ENCODE measurements at regions not wholly inside any gene's neighbourhood (a gene's known extent, or its start where the extent isn't known, plus 50 kb on each side); places are given as distances from the start of the nearest gene placed in this dataset.

DNA sequence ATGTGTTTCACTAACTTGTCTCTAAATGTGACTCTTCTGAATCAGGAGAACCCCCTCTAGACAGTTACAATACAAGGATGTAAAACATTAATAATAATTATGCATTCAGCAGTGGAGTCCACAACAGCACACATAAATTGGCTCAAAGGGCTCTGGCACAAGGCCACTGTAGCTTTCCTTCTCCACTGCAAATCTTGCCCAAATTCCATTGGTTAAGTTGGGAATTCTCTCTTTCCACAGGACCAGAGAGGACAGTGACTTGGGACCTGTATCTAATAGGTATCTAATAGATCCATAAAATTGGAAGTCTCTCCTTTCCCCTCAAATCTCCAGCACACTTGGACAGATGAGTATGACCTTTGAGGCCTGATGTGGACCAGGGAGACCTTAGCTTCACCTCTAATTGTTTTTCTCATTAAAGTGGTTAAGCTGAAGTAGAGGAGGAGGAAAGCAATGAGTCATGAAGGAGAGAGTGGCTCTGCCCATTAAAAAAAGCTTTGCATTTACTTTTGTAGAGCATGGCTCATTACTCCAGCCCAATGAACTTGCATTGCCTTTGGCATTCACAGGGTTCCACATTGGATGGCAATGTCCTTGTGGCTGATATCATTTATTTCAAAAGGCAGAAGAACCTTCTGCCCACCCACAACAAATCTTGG is 72.3 kb upstream of the SH3RF1 start:
- H3K9me3 ChIP-seq (ENCODE audit: control insufficient read depth, insufficient read depth, low read depth, low read length), result no peaks in the 10 kb centered on the region
- H3K36me3 ChIP-seq (ENCODE audit: control insufficient read depth, insufficient read depth, low read length), result no peaks in the 10 kb centered on the region
- no peaks in the 10 kb centered on the region for H3K27me3 ChIP-seq (ENCODE audit: control insufficient read depth, insufficient read depth, low read length)
- H3K9ac ChIP-seq (ENCODE audit: low read length), result no peak overlapping the region
- no peaks in the 10 kb centered on the region for H3K4me1 ChIP-seq (ENCODE audit: control insufficient read depth, insufficient read depth, low read length)
- H3K27ac ChIP-seq (ENCODE audit: low read depth, low read length), result no peak overlapping the region
- no peak overlapping the region for H3K4me3 ChIP-seq (ENCODE audit: low read depth, low read length)

DNA sequence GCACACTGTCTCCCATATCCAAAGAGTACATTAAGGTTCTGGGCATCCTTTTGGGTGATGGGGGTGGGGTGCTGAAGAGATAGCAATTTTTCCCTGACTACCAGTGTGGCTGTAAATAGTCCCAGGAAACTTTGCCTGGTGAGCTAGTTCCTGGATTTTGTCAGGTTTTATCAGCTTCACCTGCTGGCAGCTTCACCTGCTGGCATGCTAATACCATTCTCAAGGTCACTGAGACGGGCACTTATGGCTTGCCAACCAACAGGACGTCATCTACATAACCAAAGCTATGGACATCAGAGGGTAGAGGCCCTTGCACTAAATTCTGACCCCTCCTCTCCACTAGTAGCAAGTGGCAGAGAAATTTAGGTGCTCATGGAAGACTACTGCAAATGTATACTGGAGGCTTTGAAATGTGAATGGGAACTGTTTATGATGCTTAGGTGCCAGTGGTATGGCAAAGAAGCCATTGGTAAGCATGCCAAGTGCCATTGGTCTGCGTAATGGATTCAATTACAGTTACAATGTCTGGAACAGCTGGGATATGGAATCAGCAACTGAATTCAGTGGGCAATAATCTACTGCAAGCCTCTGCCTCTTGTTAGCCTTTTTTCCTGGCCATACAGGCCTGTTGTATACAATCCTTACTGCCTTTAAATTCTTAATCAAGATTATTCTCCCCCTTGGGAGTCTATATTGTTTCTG is 71.6 kb upstream of the SH3RF1 start:
- Histone ChIP-seq H3K27me3 (ENCODE audit: control insufficient read depth, insufficient read depth, low read length) (no peaks in the 10 kb centered on the region), H3K27ac (ENCODE audit: low read depth, low read length) (no peak overlapping the region), H3K4me1 (ENCODE audit: control insufficient read depth, insufficient read depth, low read length) (no peaks in the 10 kb centered on the region)

DNA sequence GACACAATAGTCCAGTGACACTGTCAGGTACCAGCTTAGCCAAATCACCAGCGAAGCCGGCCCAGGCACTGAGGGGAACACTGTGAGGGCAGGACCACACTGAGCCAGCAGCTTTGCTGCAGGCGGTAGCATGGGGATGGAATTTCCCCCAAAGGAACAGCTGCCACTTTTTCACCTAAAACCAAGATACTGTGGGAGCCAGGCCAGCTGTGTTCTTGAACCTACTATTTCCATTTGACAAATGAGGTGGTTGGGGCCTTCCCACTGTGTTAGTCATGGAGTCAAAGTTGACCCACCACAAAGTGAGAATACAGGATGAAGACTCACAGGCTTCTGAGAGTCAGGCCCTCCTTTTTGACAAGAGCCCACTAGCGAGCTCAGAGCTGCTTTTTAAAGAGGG is 70.7 kb upstream of the SH3RF1 start:
- peaks cover 6% of the 10 kb centered on the region; the same call in 1 of the 2 replicates for H3K9me3 ChIP-seq (ENCODE audit: control insufficient read depth, insufficient read depth, low read depth, low read length)
- no peaks in the 10 kb centered on the region for H3K27me3 ChIP-seq (ENCODE audit: control insufficient read depth, insufficient read depth, low read length)
- H3K9ac ChIP-seq (ENCODE audit: low read length), result no peak overlapping the region
- no peaks in the 10 kb centered on the region for H3K36me3 ChIP-seq (ENCODE audit: control insufficient read depth, insufficient read depth, low read length)
- H3K4me1 ChIP-seq (ENCODE audit: control insufficient read depth, insufficient read depth, low read length), result no peaks in the 10 kb centered on the region
- no peak overlapping the region for H3K4me3 ChIP-seq (ENCODE audit: low read depth, low read length)
- H3K27ac ChIP-seq (ENCODE audit: low read depth, low read length), result no peak overlapping the region

More for the DNA sequence above, 71.6 kb upstream of the SH3RF1 start:
- no peak overlapping the region for H3K4me3 ChIP-seq (ENCODE audit: low read depth, low read length)
- no peaks in the 10 kb centered on the region for H3K36me3 ChIP-seq (ENCODE audit: control insufficient read depth, insufficient read depth, low read length)
- H3K9me3 ChIP-seq (ENCODE audit: control insufficient read depth, insufficient read depth, low read depth, low read length), result 0 out of 2 replicates have a peak, but pooled peaks cover 4% of the 10 kb centered on the region
- H3K9ac ChIP-seq (ENCODE audit: low read length), result no peak overlapping the region

DNA sequence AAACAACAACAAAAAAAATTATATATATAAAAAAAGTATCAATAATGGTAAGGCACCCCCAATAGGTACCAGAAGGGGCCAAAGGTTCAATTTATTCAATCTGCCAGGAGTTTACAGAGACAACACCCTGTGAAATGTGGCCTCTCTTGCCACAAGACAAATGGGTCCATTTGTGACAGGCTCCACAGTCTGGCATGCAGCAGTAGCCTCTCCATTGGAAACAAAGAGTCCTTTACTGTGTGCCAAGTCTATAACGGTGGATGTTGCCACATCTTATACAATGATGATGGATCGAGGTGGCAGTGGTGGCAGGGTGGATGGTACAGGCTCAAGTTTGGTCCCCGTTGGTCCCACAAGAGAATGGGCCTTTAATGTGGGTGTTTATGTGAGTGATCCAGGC is 70.1 kb upstream of the SH3RF1 start:
- Histone ChIP-seq H3K9me3 (ENCODE audit: control insufficient read depth, insufficient read depth, low read depth, low read length) (peaks cover 8% of the 10 kb centered on the region; the same call in 1 of the 2 replicates), H3K9ac (ENCODE audit: low read length) (no peak overlapping the region), H3K27ac (ENCODE audit: low read depth, low read length) (no peak overlapping the region), H3K27me3 (ENCODE audit: control insufficient read depth, insufficient read depth, low read length) (no peaks in the 10 kb centered on the region), H3K4me1 (ENCODE audit: control insufficient read depth, insufficient read depth, low read length) (no peaks in the 10 kb centered on the region), H3K36me3 (ENCODE audit: control insufficient read depth, insufficient read depth, low read length) (no peaks in the 10 kb centered on the region), H3K4me3 (ENCODE audit: low read depth, low read length) (no peak overlapping the region)

DNA sequence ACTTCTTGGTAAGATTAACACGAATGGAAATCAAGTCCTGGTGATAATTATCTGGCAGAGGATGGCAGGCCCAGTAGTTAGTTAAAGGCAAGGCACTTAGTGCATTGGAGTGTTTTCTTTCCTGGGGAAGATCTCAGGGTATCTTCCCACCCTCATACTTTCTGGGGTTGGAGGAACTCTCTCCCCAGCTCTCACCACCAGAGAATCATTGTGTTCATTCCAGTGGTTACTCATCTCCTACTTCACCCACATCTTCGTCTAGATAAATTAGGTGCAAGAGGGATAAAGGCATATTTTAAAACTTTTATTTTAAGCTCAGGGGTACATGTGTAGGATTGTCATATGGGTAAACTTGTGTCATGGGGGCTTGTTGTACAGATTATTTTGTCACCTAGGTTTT is 67.5 kb upstream of the SH3RF1 start:
- Histone ChIP-seq H3K4me3 (ENCODE audit: low read depth, low read length) (no peak overlapping the region), H3K9me3 (ENCODE audit: control insufficient read depth, insufficient read depth, low read depth, low read length) (peaks cover 13% of the 10 kb centered on the region; the same call in 1 of the 2 replicates), H3K4me1 (ENCODE audit: control insufficient read depth, insufficient read depth, low read length) (peaks cover 14% of the 10 kb centered on the region), H3K9ac (ENCODE audit: low read length) (no peak overlapping the region), H3K27ac (ENCODE audit: low read depth, low read length) (no peak overlapping the region), H3K36me3 (ENCODE audit: control insufficient read depth, insufficient read depth, low read length) (no peaks in the 10 kb centered on the region), H3K27me3 (ENCODE audit: control insufficient read depth, insufficient read depth, low read length) (no peaks in the 10 kb centered on the region)

DNA sequence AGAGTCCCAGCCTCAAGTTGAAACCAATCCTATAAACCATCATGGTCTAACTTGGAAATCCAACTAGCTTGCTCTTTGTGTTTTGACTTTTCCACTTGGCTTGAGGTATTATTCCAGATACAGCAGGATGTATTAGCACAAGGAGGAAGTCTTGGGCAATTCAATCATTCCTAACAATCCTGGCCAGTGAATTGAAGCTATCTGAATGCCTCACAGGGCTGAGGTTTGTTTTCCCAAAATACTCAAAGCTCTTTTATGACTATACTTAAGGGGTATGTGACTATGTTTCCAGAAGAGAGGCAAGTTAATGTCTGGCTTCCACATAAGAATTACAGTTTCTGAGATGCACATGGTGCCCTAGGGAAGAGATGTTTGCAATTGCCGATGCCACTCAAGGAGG is 66.8 kb upstream of the SH3RF1 start:
- Histone ChIP-seq H3K36me3 (ENCODE audit: control insufficient read depth, insufficient read depth, low read length) (no peaks in the 10 kb centered on the region), H3K4me3 (ENCODE audit: low read depth, low read length) (no peak overlapping the region), H3K9ac (ENCODE audit: low read length) (no peak overlapping the region), H3K4me1 (ENCODE audit: control insufficient read depth, insufficient read depth, low read length) (peaks cover 14% of the 10 kb centered on the region), H3K27ac (ENCODE audit: low read depth, low read length) (no peak overlapping the region), H3K27me3 (ENCODE audit: control insufficient read depth, insufficient read depth, low read length) (no peaks in the 10 kb centered on the region), H3K9me3 (ENCODE audit: control insufficient read depth, insufficient read depth, low read depth, low read length) (peaks cover 20% of the 10 kb centered on the region)

DNA sequence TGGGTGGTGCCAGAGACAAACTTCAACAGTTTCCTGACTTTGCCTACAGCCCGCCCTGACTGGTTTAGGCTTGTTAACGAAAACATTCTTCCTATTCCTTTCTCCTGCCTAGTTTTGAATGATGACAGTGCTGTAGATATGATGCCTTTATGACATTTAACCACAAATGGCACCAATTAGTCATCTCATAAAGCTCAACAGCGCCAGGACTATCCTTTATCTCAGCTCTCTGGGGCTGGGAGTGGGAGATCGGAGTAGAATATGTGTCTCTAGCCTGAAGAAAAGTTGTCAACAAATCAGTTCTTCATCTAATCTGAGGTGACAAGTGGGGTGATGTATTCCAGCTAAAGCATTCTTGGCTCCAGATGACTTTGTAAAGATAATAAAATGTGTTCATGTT is 64.6 kb upstream of the SH3RF1 start:
- H3K27ac ChIP-seq (ENCODE audit: low read depth, low read length), result peak overlapping the region; percentile 78; the same call in 1 of the 2 replicates

DNA sequence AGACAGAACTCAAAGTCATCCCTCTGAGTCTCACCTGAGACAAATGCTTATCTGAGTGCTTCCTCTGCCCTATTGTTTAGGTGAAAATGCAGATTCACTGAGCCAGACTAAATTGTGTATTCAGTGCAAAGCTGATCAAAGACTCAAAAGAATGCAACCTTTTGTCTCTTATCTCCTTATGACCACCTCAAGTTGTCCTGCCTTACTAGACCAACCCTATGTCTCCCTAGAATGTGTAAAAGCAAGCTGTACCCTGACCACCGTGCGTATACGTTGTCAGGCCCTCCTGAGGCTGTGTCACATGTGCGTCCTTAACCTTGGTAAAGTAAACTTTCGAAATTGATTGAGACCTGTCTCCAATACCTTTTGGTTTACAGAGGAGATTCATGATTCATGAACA is 63.6 kb upstream of the SH3RF1 start:
- H3K27me3 ChIP-seq (ENCODE audit: control insufficient read depth, insufficient read depth, low read length), result no peaks in the 10 kb centered on the region
- peaks cover 22% of the 10 kb centered on the region for H3K9me3 ChIP-seq (ENCODE audit: control insufficient read depth, insufficient read depth, low read depth, low read length)
- H3K9ac ChIP-seq (ENCODE audit: low read length), result peak overlapping the region; percentile 67
- peak overlapping the region; percentile 78; the same call in 1 of the 2 replicates for H3K27ac ChIP-seq (ENCODE audit: low read depth, low read length)
- H3K4me3 ChIP-seq (ENCODE audit: low read depth, low read length), result no peak overlapping the region
- no peaks in the 10 kb centered on the region for H3K36me3 ChIP-seq (ENCODE audit: control insufficient read depth, insufficient read depth, low read length)
- peaks cover 14% of the 10 kb centered on the region for H3K4me1 ChIP-seq (ENCODE audit: control insufficient read depth, insufficient read depth, low read length)

More for the DNA sequence above, 64.6 kb upstream of the SH3RF1 start:
- Histone ChIP-seq H3K36me3 (ENCODE audit: control insufficient read depth, insufficient read depth, low read length) (no peaks in the 10 kb centered on the region), H3K27me3 (ENCODE audit: control insufficient read depth, insufficient read depth, low read length) (no peaks in the 10 kb centered on the region), H3K4me1 (ENCODE audit: control insufficient read depth, insufficient read depth, low read length) (peaks cover 14% of the 10 kb centered on the region), H3K4me3 (ENCODE audit: low read depth, low read length) (no peak overlapping the region), H3K9ac (ENCODE audit: low read length) (peak overlapping the region; percentile 67), H3K9me3 (ENCODE audit: control insufficient read depth, insufficient read depth, low read depth, low read length) (peaks cover 22% of the 10 kb centered on the region)

DNA sequence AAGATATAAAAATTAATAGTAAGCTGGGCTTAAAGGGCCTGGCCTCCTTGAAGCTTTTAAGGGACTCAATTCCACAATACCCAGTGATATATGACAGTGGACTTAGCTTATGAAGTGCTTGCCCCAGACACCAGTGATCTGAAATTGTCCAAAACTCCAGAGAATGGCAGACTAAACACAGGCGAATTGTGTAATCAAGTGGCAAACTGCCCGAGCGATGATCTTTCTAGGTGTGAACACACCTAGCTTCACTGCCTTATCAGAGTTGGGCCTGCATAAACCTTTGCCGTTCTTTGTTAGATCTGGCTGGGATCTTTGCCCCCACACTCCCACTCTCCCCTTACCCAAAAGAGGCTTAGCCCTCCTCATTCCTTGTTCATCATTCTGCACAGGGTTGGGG is 62.5 kb upstream of the SH3RF1 start:
- no peak overlapping the region for H3K4me3 ChIP-seq (ENCODE audit: low read depth, low read length)
- peaks cover 22% of the 10 kb centered on the region for H3K9me3 ChIP-seq (ENCODE audit: control insufficient read depth, insufficient read depth, low read depth, low read length)
- peak overlapping the region; percentile 54 for H3K9ac ChIP-seq (ENCODE audit: low read length)
- H3K4me1 ChIP-seq (ENCODE audit: control insufficient read depth, insufficient read depth, low read length), result peaks cover 14% of the 10 kb centered on the region
- no peaks in the 10 kb centered on the region for H3K27me3 ChIP-seq (ENCODE audit: control insufficient read depth, insufficient read depth, low read length)
- peak overlapping the region; percentile 76; the same call in 1 of the 2 replicates for H3K27ac ChIP-seq (ENCODE audit: low read depth, low read length)
- H3K36me3 ChIP-seq (ENCODE audit: control insufficient read depth, insufficient read depth, low read length), result no peaks in the 10 kb centered on the region

DNA sequence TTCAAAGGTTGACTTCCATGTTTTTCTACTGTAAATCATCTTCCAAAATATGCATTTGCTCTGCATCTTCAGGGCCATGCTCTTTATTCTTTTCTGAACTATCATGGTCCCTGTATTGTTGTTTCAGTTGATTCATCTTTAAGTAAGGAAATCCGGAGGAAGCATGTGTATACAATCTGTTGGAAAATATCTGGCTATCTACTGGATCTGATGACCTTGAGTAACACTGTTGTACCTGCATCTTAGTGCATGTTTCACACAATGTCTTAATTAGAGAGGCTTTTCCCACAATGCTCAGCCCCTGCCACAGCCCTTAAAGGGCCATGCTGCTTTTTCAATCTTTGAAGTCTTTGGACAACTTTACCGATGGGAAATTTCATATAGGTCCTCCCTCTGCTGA is 61.8 kb upstream of the SH3RF1 start:
- H3K4me3 ChIP-seq (ENCODE audit: low read depth, low read length), result no peak overlapping the region
- no peaks in the 10 kb centered on the region for H3K27me3 ChIP-seq (ENCODE audit: control insufficient read depth, insufficient read depth, low read length)
- peaks cover 14% of the 10 kb centered on the region for H3K4me1 ChIP-seq (ENCODE audit: control insufficient read depth, insufficient read depth, low read length)
- peaks cover 20% of the 10 kb centered on the region for H3K9me3 ChIP-seq (ENCODE audit: control insufficient read depth, insufficient read depth, low read depth, low read length)
- H3K27ac ChIP-seq (ENCODE audit: low read depth, low read length), result no peak overlapping the region; the same call in 1 of the 2 replicates
- H3K9ac ChIP-seq (ENCODE audit: low read length), result no peak overlapping the region
- no peaks in the 10 kb centered on the region for H3K36me3 ChIP-seq (ENCODE audit: control insufficient read depth, insufficient read depth, low read length)

DNA sequence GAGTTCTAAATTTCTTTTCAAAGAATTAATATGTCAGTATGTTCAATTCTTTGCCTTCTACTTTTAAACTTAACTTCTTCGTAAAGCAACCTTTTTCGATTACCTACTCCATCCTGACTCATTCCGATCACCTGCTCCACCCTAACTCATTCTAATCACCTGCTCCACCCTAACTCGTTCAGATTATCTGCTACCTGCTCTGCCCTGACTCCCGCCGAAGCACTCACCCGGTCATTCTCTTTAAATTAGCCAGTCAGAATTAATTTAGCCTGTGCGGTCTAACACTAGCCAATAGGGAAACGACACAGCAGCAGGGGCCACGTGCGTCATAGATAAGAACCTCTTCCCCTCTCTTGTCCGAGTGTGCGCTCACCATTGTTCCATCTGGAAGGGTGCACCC is 60.1 kb upstream of the SH3RF1 start:
- Histone ChIP-seq H3K9me3 (ENCODE audit: control insufficient read depth, insufficient read depth, low read depth, low read length) (peaks cover 15% of the 10 kb centered on the region), H3K36me3 (ENCODE audit: control insufficient read depth, insufficient read depth, low read length) (no peaks in the 10 kb centered on the region), H3K4me3 (ENCODE audit: low read depth, low read length) (no peak overlapping the region), H3K9ac (ENCODE audit: low read length) (no peak overlapping the region), H3K4me1 (ENCODE audit: control insufficient read depth, insufficient read depth, low read length) (peaks cover 14% of the 10 kb centered on the region), H3K27me3 (ENCODE audit: control insufficient read depth, insufficient read depth, low read length) (no peaks in the 10 kb centered on the region), H3K27ac (ENCODE audit: low read depth, low read length) (no peak overlapping the region)
